ENCODE measurements at regions not wholly inside any gene's neighbourhood (a gene's known extent, or its start where the extent isn't known, plus 50 kb on each side); places are given as distances from the start of the nearest gene placed in this dataset.

DNA sequence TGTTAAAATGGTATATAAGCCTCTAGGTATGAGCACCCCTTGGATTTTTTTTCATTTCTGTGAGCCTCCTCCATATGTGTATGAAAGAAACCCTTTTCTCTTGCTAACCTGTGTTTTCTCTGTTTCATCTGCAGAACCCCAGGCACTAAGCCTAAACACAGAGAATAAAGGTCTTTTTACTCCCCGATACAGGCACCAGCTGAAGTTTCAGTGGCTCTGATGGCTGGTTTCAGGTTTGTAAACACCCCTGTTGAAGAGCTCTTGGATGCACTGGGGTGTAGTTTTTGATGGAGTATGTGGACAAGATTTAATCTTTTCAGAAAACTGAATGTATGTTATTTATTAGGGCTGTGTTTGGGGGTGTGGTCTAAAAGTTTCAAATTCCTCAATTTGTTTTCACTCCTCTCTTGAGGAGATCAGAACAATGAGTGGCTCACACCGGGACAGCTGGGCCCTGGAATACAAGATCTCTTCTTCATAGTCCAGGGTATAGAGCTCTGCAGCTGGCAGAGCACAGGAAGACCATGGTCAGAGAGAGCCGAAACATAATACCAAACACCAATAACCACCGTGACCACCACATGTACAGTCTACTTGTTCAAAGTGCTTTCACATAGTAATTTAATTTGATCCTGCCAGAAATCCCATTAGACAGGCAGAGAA is 50.2 kb upstream of the VTCN1 start:
- no peak overlapping the region for H3K27ac ChIP-seq (ENCODE audit: low read depth, low read length)
- H3K36me3 ChIP-seq (ENCODE audit: control insufficient read depth, insufficient read depth, low read length), result no peaks in the 10 kb centered on the region
- H3K9ac ChIP-seq (ENCODE audit: low read depth, low read length), result no peak overlapping the region
- 0 out of 2 replicates have a peak, but pooled peaks cover 4% of the 10 kb centered on the region for H3K4me1 ChIP-seq (ENCODE audit: control insufficient read depth, insufficient read depth, low read length)
- H3K4me3 ChIP-seq (ENCODE audit: low read depth, low read length), result no peak overlapping the region
- H3K27me3 ChIP-seq (ENCODE audit: control insufficient read depth, insufficient read depth, low read length), result no peaks in the 10 kb centered on the region
- H3K9me3 ChIP-seq (ENCODE audit: control insufficient read depth, insufficient read depth, low read length), result peaks cover 25% of the 10 kb centered on the region

Measured in HUES48 (cell line).